SK-N-SH (cell line): ENCODE measurements at regions not wholly inside any gene's neighbourhood (a gene's known extent, or its start where the extent isn't known, plus 50 kb on each side); places are given as distances from the start of the nearest gene placed in this dataset.

Source experiments
- CTCF ChIP-seq: fragments of 200-600 bp; sonication (generic); IDR thresholded peaks from 2 replicates; pipeline ENCODE4 v1.6.1; 2017; ENCODE audit warnings: antibody characterized with exemption, mild to moderate bottlenecking, moderate library complexity
- GATA2 ChIP-seq: sonication (generic); formaldehyde crosslinking; IDR thresholded peaks from 2 replicates; pipeline ENCODE4 v1.5.0; 2020; ENCODE audit warnings: mild to moderate bottlenecking, missing genetic modification reagents
- MEF2A ChIP-seq: IDR thresholded peaks from 2 replicates; pipeline ENCODE4 v1.4.0; 2012; ENCODE audit warnings: low read depth, borderline replicate concordance
- RCOR1 ChIP-seq: fragments of 150-350 bp; IDR thresholded peaks from 2 replicates; pipeline ENCODE4 v1.6.1; 2017; ENCODE audit warnings: antibody characterized with exemption, low read length
- REST ChIP-seq: IDR thresholded peaks from 2 replicates; pipeline ENCODE4 v1.6.1; 2012; ENCODE audit warnings: mild to moderate bottlenecking, low read depth, low read length, moderate library complexity
- RXRA ChIP-seq: IDR thresholded peaks from 2 replicates; pipeline ENCODE4 v1.4.0; 2012; ENCODE audit warnings: low read depth, mild to moderate bottlenecking, borderline replicate concordance
- SMC3 ChIP-seq: IDR thresholded peaks from 2 replicates; pipeline ENCODE4 v1.6.1; 2012; ENCODE audit warnings: low read depth, low read length, improper control_type of control experiment
- YY1 ChIP-seq: IDR thresholded peaks from 2 replicates; pipeline ENCODE4 v1.4.0; 2012; ENCODE audit warnings: low read depth, mild to moderate bottlenecking
- ZBTB33 ChIP-seq: IDR thresholded peaks from 2 replicates; pipeline ENCODE4 v1.4.0; 2012; ENCODE audit warnings: low read depth, borderline replicate concordance

- TF ChIP-seq CTCF, result no peak
- no peak for TF ChIP-seq MEF2A
- TF ChIP-seq REST, result no peak
- no peak for TF ChIP-seq RXRA
- TF ChIP-seq ZBTB33, result no peak
- TF ChIP-seq SMC3, result no peak; the same call in 1 of the 2 replicates
- TF ChIP-seq RCOR1, result no peak
- TF ChIP-seq YY1, result no peak
- no peak; the same call in 1 of the 2 replicates for TF ChIP-seq GATA2 (CRISPR knock-in tag)
Measured at GRCh38 chrX:16282209-16282608, 114.9 kb downstream of the MAGEB17 start.
